Endometrium (tissue), 2 donors: ENCODE measurements at regions not wholly inside any gene's neighbourhood (a gene's known extent, or its start where the extent isn't known, plus 50 kb on each side); places are given as distances from the start of the nearest gene placed in this dataset.
"Not testable (repeated sequence)": the region's sequence is repeated elsewhere in the genome, so short reads cannot be mapped to it uniquely, and the experiment has no call there.

Experiments used
- FAIRE-seq: peaks from 2 replicates; lab custom pipeline; 2012; peaks lifted over from hg19 to GRCh38; lab: Jason Lieb, UNC
- donor health status: control.
- donor health status: control.

- no peak for FAIRE-seq
These were observed 82.0 kb upstream of the RASSF8 start for GRCh38 chr12:25876383-25877045.

- FAIRE-seq, result no peak
These were observed 81.0 kb upstream of the RASSF8 start for GRCh38 chr12:25877446-25877845.

- FAIRE-seq, result no peak
These were observed 76.2 kb upstream of the RASSF8 start for GRCh38 chr12:25882266-25882665.

GRCh38 chr12:25883026-25883916 lies 75.2 kb upstream of the RASSF8 start:
- FAIRE-seq, result no peak

GRCh38 chr12:25884024-25884919 lies 74.2 kb upstream of the RASSF8 start:
- no peak for FAIRE-seq

GRCh38 chr12:25884920-25885234 lies 73.6 kb upstream of the RASSF8 start:
- no peak for FAIRE-seq

- FAIRE-seq, result no peak
These were observed 72.1 kb upstream of the RASSF8 start for GRCh38 chr12:25886396-25886795.

GRCh38 chr12:25887367-25887766 lies 71.1 kb upstream of the RASSF8 start:
- no peak for FAIRE-seq

GRCh38 chr12:25889185-25889584 lies 69.3 kb upstream of the RASSF8 start:
- no peak for FAIRE-seq

- not testable (repeated sequence) for FAIRE-seq
These were observed 67.4 kb upstream of the RASSF8 start for GRCh38 chr12:25891095-25891494.

- FAIRE-seq, result no peak
These were observed 63.7 kb upstream of the RASSF8 start for GRCh38 chr12:25894759-25895158.

GRCh38 chr12:25896981-25897380 lies 61.5 kb upstream of the RASSF8 start:
- no peak for FAIRE-seq

- FAIRE-seq, result no peak
These were observed 54.8 kb upstream of the RASSF8 start for GRCh38 chr12:25903603-25904245.

- FAIRE-seq, result no peak
These were observed 54.0 kb upstream of the RASSF8 start for GRCh38 chr12:25904442-25904841.

- no peak for FAIRE-seq
These were observed 51.7 kb upstream of the RASSF8 start for GRCh38 chr12:25906651-25907340.
